Coronary artery (tissue), 2 donors: ENCODE measurements at regions not wholly inside any gene's neighbourhood (a gene's known extent, or its start where the extent isn't known, plus 50 kb on each side); places are given as distances from the start of the nearest gene placed in this dataset.

Experiments used
- DNase-seq: peaks from one replicate; pipeline ENCODE4 v3.0.0-alpha.2; 2017; ENCODE audit warnings: low spot score
- H3K27ac ChIP-seq, 2 donors: fragments of 200-600 bp; sonication (generic); one replicate each; pipeline ENCODE4 v1.5.1; 2016 to 2019
- H3K4me3 ChIP-seq: fragments of 200-600 bp; sonication (generic); 2 replicates; pipeline ENCODE4 v1.5.1; 2016; ENCODE audit warnings: mild to moderate bottlenecking, moderate library complexity
- TF ChIP-seq, protein P1 (sequence below): fragments of 200-600 bp; sonication (generic); IDR thresholded peaks from one replicate; pipeline ENCODE4 v1.5.1; 2019; ENCODE audit warnings: antibody characterized with exemption

DNA sequence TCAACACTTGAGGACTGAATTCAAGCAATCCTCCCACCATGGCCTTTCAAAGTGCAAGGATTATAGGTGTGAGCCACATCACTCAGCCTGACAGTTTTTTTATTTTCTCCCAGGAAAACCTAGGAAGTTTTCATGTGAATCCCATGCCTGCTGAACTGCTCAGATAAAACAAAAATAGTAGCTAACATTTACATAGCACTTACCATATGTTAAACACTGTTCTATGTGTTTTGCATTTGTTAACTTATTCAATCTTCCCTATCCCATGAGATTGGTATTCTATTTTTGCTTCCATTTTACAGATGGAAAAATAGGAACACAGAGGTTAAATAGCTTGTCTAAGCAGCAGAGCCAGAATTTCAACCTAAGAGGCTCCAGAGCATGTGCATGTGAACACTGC is 157.4 kb upstream of the KCTD1 start:
- TF ChIP-seq, protein P1, sequence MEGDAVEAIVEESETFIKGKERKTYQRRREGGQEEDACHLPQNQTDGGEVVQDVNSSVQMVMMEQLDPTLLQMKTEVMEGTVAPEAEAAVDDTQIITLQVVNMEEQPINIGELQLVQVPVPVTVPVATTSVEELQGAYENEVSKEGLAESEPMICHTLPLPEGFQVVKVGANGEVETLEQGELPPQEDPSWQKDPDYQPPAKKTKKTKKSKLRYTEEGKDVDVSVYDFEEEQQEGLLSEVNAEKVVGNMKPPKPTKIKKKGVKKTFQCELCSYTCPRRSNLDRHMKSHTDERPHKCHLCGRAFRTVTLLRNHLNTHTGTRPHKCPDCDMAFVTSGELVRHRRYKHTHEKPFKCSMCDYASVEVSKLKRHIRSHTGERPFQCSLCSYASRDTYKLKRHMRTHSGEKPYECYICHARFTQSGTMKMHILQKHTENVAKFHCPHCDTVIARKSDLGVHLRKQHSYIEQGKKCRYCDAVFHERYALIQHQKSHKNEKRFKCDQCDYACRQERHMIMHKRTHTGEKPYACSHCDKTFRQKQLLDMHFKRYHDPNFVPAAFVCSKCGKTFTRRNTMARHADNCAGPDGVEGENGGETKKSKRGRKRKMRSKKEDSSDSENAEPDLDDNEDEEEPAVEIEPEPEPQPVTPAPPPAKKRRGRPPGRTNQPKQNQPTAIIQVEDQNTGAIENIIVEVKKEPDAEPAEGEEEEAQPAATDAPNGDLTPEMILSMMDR, result no peak
- no peak overlapping the region for H3K27ac ChIP-seq
- no peak overlapping the region for H3K4me3 ChIP-seq
- no peak for DNase-seq

DNA sequence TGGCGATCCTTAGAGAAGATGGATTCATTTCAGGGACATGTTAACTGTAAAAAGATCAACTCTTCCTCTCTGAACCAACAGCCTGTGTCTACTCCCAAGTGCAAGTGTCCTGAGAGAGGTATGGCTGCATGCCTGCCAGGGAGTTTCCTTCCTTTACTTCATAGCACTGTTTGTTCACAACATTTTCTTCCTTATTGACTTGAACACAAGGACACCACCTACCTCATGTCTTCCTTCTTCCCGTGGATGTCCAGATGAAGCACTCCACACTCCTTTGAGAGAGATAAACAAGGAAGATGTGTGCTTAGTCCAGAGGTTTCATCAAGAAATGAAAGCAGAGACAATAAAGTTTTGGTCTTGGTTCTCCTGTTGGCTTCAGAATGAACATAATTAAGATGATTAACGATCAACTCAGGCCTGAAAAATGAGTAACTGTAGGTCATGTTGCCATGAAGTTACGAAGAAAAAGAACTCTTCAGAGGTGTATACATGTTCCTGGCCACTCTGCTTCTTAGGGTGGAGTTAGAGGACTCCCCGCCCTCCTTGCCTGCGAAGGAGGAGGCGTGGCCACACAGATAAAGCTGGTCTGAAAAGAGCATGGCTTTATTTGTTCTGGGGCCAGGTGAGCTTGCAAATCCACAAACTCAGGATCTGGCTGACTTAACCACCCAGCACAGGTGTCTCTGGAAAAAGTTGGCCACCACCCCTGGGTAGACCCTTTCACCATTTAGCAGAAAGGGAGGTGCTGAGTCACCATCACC is 155.0 kb upstream of the KCTD1 start:
- no peak overlapping the region for H3K4me3 ChIP-seq
- TF ChIP-seq, protein P1, result no peak
- H3K27ac ChIP-seq, result no peak overlapping the region
- no peak for DNase-seq

DNA sequence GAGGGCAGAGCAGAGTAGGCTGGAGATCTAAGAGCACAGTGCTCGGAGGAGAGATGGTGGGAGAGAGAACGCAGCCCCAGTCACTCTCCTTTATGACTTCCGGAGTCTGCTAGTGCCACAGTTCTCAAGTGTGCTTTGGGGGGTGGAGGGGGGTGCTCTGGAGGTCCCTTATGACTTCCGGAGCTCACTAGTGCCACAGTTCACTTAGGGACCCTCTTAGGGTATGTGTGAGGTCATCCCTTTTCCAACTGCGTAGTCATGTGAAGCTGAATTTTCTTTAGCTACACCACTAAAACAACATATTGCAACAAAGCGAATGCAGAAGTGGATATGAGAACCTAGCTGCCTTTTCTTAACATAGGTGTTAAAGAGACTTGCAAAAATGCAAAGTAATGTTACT is 153.7 kb upstream of the KCTD1 start:
- Histone ChIP-seq H3K27ac (no peak overlapping the region), H3K4me3 (no peak overlapping the region)
- TF ChIP-seq, protein P1, result no peak
- no peak for DNase-seq

DNA sequence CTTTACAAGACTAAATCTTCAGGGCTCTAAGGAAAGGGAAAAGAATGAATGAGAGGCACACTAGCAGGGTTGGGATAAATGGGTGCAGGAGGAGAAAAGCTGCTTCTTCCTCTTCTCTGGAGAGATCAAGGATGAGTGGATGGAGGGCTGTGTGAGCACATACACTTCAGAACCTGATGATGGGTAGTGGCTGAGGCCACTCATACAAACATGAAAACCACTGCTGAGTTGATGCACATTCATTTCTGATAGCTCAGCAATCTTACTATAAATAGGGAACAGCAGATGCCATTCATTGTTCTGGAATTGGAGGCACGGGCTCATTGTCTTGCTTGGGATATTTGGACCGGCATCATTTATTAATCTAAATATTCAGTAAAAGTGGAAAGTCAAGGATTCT is 152.4 kb upstream of the KCTD1 start:
- no peak overlapping the region for H3K4me3 ChIP-seq
- TF ChIP-seq, protein P1, result no peak
- no peak for DNase-seq
- H3K27ac ChIP-seq, result no peak overlapping the region

DNA sequence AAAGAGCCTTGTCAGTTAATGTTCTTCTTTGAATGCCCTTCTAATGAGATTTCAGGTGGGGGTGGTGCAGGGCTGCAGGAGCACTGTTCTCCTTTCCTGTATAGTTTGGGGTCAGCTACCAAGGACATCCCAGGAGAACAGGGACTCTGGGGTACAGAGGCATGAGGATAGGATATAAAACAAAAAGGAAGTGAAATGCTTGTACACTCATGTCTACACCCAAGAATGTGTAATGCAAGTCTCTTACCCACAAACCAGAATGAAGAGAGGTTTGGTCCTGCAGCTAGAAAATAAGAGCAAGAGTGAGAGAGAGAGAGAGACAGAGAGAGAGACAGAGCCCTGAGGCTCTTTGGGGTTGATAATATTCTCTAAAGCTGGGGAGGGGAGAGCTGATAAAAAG is 151.8 kb upstream of the KCTD1 start:
- no peak for DNase-seq
- no peak overlapping the region for H3K4me3 ChIP-seq
- TF ChIP-seq, protein P1, result no peak
- H3K27ac ChIP-seq, result no peak overlapping the region

DNA sequence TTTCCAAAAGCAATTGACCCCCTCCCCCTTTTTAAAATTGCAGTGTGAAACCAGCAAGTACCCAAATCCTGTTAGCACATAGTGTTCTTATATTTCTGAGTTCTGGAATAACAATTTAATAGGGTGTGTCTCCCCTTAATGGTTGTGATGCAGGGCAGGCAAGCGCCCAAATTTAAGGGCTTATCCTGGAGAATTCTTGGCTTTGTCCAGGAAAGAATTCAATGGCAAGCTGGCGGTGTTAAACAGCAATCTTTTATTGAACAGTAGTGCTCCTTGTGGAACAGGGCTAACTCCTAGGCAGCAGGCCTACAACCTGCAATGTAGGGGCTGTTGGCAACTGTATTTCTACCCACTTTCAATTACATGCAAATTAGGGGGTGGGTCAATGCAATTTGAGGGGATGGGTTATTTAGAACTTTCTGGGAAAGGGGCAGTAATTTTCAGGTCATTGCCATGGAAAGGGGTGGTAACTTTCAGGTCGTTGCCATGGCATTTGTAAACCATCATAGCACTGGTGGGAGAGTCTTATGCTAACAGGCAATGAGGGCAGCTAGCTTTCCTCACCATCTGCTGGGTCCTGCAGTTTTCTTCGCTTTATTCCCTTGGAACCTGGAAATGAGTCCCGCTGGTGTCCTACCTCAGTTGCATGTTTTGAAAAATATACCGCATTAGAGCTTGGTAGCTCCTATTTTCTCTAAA is 149.0 kb upstream of the KCTD1 start:
- Histone ChIP-seq H3K27ac (no peak overlapping the region), H3K4me3 (no peak overlapping the region)
- no peak for DNase-seq
- TF ChIP-seq, protein P1, result no peak

DNA sequence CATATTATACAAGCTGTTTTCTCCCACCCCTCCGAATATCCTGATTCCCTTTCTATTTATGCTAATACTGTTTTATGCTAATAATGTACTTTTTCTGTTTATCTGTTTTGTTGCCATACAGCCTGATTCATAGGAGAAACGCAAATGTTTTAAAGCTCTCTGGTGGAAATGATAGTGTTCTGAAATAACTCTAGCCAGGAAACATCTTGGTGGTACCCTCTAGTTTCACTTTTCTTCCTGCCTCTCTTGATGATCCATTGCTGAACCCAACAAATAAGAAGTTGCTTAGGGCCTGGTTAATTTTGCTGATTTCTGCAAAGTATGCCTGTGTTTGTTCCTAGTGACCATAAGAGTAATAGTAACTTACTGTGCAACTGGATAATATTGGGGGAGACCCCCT is 148.4 kb upstream of the KCTD1 start:
- DNase-seq, result no peak
- Histone ChIP-seq H3K27ac (no peak overlapping the region), H3K4me3 (no peak overlapping the region)
- TF ChIP-seq, protein P1, result no peak
